C4-2B (cell line): ENCODE measurements at regions not wholly inside any gene's neighbourhood (a gene's known extent, or its start where the extent isn't known, plus 50 kb on each side); places are given as distances from the start of the nearest gene placed in this dataset.

Experiments used
- CTCF ChIP-seq: fragments of 450-650 bp; conservative IDR thresholded peaks from 2 replicates; pipeline ENCODE4 v1.5.1; 2017; ENCODE audit warnings: mild to moderate bottlenecking
- ZFX ChIP-seq: fragments of 450-650 bp; IDR thresholded peaks from 2 replicates; pipeline ENCODE4 v1.6.1; 2017

DNA sequence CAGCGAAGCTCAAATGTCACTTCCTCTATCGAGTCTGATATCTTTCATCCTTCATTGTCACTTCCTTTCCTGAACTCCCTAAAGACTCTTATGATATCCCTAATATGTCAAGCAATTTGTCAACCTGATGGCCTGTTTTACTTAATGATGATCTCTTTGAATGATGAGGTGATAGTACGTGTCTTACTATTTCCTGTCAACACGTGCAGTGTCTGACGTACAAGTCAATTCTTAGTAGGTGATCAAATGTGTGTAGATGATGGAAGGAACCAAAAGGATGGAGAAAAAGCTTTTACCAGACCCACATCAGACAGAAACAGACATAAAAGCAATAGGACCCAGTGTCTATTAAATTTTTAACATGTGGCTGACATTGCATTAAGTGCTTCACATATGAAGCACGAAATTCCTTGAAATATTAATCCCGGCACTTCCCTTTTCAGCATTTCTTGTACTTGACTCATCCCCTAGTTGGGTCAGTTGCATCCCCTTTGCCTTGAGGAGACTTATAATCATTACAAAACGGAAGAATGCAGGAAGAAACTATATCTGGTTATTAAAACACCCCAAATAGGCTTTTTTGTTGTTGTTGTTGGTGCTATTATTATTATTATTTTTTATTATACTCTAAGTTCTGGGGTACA lies 108.6 kb upstream of the NYAP2 start:
- TF ChIP-seq CTCF, result no peak
- no peak for TF ChIP-seq ZFX
